ENCODE measurements at regions not wholly inside any gene's neighbourhood (a gene's known extent, or its start where the extent isn't known, plus 50 kb on each side); places are given as distances from the start of the nearest gene placed in this dataset.
"Not testable (repeated sequence)": the region's sequence is repeated elsewhere in the genome, so short reads cannot be mapped to it uniquely, and the experiment has no call there.

GRCh38 chrX:130516123-130516522 is 114.3 kb downstream of the RBMX2 start:
- H3K4me1 ChIP-seq (ENCODE audit: control insufficient read depth, insufficient read depth, low read length, poor library complexity, severe bottlenecking): no peaks in the 10 kb centered on the region
- no CpG with 5 or more reads among the region's 1 CpG for WGBS, 2 experiments (ENCODE audit: insufficient coverage in 2 of 2)

GRCh38 chrX:130523460-130524394 is 121.9 kb downstream of the RBMX2 start:
- 8 to 12% methylated on average over 13 to 15 of the region's 42 CpGs for WGBS, 2 experiments (ENCODE audit: insufficient coverage in 2 of 2)
- Histone ChIP-seq H3K9me3 (ENCODE audit: control insufficient read depth, low read length) (no peaks in the 10 kb centered on the region), H3K4me3 (ENCODE audit: extremely low read depth, insufficient read depth, low read length, poor library complexity, severe bottlenecking) (peak overlapping the region; percentile 32)

More at GRCh38 chrX:130516123-130516522, 114.3 kb downstream of the RBMX2 start:
- no peaks in the 10 kb centered on the region for H3K36me3 ChIP-seq (ENCODE audit: control insufficient read depth, insufficient read depth, low read length)
- H3K27ac ChIP-seq (ENCODE audit: low read depth, low read length, severe bottlenecking): no peak overlapping the region
- H3K9me3 ChIP-seq (ENCODE audit: control insufficient read depth, low read length): no peaks in the 10 kb centered on the region
- H3K4me3 ChIP-seq (ENCODE audit: extremely low read depth, insufficient read depth, low read length, poor library complexity, severe bottlenecking): no peak overlapping the region

GRCh38 chrX:130524476-130525194 is 122.8 kb downstream of the RBMX2 start:
- WGBS, 2 experiments (ENCODE audit: insufficient coverage in 2 of 2): no CpG with 5 or more reads among the region's 6 CpGs
- no peaks in the 10 kb centered on the region for H3K4me1 ChIP-seq (ENCODE audit: control insufficient read depth, insufficient read depth, low read length, poor library complexity, severe bottlenecking)
- no peaks in the 10 kb centered on the region for H3K36me3 ChIP-seq (ENCODE audit: control insufficient read depth, insufficient read depth, low read length)
- no peak overlapping the region for H3K4me3 ChIP-seq (ENCODE audit: extremely low read depth, insufficient read depth, low read length, poor library complexity, severe bottlenecking)
- H3K9me3 ChIP-seq (ENCODE audit: control insufficient read depth, low read length): no peaks in the 10 kb centered on the region
- H3K27ac ChIP-seq (ENCODE audit: low read depth, low read length, severe bottlenecking): no peak overlapping the region

More at GRCh38 chrX:130523460-130524394, 121.9 kb downstream of the RBMX2 start:
- Histone ChIP-seq H3K36me3 (ENCODE audit: control insufficient read depth, insufficient read depth, low read length) (no peaks in the 10 kb centered on the region), H3K4me1 (ENCODE audit: control insufficient read depth, insufficient read depth, low read length, poor library complexity, severe bottlenecking) (no peaks in the 10 kb centered on the region), H3K27ac (ENCODE audit: low read depth, low read length, severe bottlenecking) (no peak overlapping the region)

GRCh38 chrX:130529531-130529930 is 127.7 kb downstream of the RBMX2 start:
- H3K4me3 ChIP-seq (ENCODE audit: extremely low read depth, insufficient read depth, low read length, poor library complexity, severe bottlenecking): no peak overlapping the region
- 83% methylated on average over 1 of the region's 4 CpGs; no CpG with 5 or more reads in 1 of the 2 experiments for WGBS, 2 experiments (ENCODE audit: insufficient coverage in 2 of 2)
- H3K4me1 ChIP-seq (ENCODE audit: control insufficient read depth, insufficient read depth, low read length, poor library complexity, severe bottlenecking): no peaks in the 10 kb centered on the region
- H3K9me3 ChIP-seq (ENCODE audit: control insufficient read depth, low read length): no peaks in the 10 kb centered on the region
- H3K36me3 ChIP-seq (ENCODE audit: control insufficient read depth, insufficient read depth, low read length): no peaks in the 10 kb centered on the region
- H3K27ac ChIP-seq (ENCODE audit: low read depth, low read length, severe bottlenecking): no peak overlapping the region

- Histone ChIP-seq H3K4me3 (ENCODE audit: extremely low read depth, insufficient read depth, low read length, poor library complexity, severe bottlenecking) (no peak overlapping the region), H3K9me3 (ENCODE audit: control insufficient read depth, low read length) (no peaks in the 10 kb centered on the region), H3K27ac (ENCODE audit: low read depth, low read length, severe bottlenecking) (no peak overlapping the region), H3K36me3 (ENCODE audit: control insufficient read depth, insufficient read depth, low read length) (no peaks in the 10 kb centered on the region), H3K4me1 (ENCODE audit: control insufficient read depth, insufficient read depth, low read length, poor library complexity, severe bottlenecking) (no peaks in the 10 kb centered on the region)
Observed at GRCh38 chrX:130531066-130531465, 129.3 kb downstream of the RBMX2 start.

- Histone ChIP-seq H3K4me3 (ENCODE audit: extremely low read depth, insufficient read depth, low read length, poor library complexity, severe bottlenecking) (no peak overlapping the region), H3K4me1 (ENCODE audit: control insufficient read depth, insufficient read depth, low read length, poor library complexity, severe bottlenecking) (no peaks in the 10 kb centered on the region), H3K9me3 (ENCODE audit: control insufficient read depth, low read length) (no peaks in the 10 kb centered on the region), H3K36me3 (ENCODE audit: control insufficient read depth, insufficient read depth, low read length) (no peaks in the 10 kb centered on the region), H3K27ac (ENCODE audit: low read depth, low read length, severe bottlenecking) (no peak overlapping the region)
- 23 to 83% methylated on average over 1 to 8 of the region's 15 CpGs for WGBS, 2 experiments (ENCODE audit: insufficient coverage in 2 of 2)
Observed at GRCh38 chrX:130539721-130540321, 138.0 kb downstream of the RBMX2 start.

GRCh38 chrX:130543603-130544325 is 142.0 kb downstream of the RBMX2 start:
- no peaks in the 10 kb centered on the region for H3K9me3 ChIP-seq (ENCODE audit: control insufficient read depth, low read length)
- 80 to 82% methylated on average over 1 to 3 of the region's 4 CpGs for WGBS, 2 experiments (ENCODE audit: insufficient coverage in 2 of 2)
- no peak overlapping the region for H3K4me3 ChIP-seq (ENCODE audit: extremely low read depth, insufficient read depth, low read length, poor library complexity, severe bottlenecking)
- no peaks in the 10 kb centered on the region for H3K36me3 ChIP-seq (ENCODE audit: control insufficient read depth, insufficient read depth, low read length)
- H3K4me1 ChIP-seq (ENCODE audit: control insufficient read depth, insufficient read depth, low read length, poor library complexity, severe bottlenecking): no peaks in the 10 kb centered on the region
- no peak overlapping the region for H3K27ac ChIP-seq (ENCODE audit: low read depth, low read length, severe bottlenecking)

- no peaks in the 10 kb centered on the region for H3K4me1 ChIP-seq (ENCODE audit: control insufficient read depth, insufficient read depth, low read length, poor library complexity, severe bottlenecking)
- no peaks in the 10 kb centered on the region for H3K36me3 ChIP-seq (ENCODE audit: control insufficient read depth, insufficient read depth, low read length)
- no peaks in the 10 kb centered on the region for H3K9me3 ChIP-seq (ENCODE audit: control insufficient read depth, low read length)
- H3K27ac ChIP-seq (ENCODE audit: low read depth, low read length, severe bottlenecking): no peak overlapping the region
- no CpG with 5 or more reads among the region's 2 CpGs for WGBS, 2 experiments (ENCODE audit: insufficient coverage in 2 of 2)
- H3K4me3 ChIP-seq (ENCODE audit: extremely low read depth, insufficient read depth, low read length, poor library complexity, severe bottlenecking): no peak overlapping the region
Observed at GRCh38 chrX:130545796-130546195, 144.0 kb downstream of the RBMX2 start.

- H3K4me1 ChIP-seq (ENCODE audit: control insufficient read depth, insufficient read depth, low read length, poor library complexity, severe bottlenecking); H3K9me3 ChIP-seq (ENCODE audit: control insufficient read depth, low read length); H3K27ac ChIP-seq (ENCODE audit: low read depth, low read length, severe bottlenecking); H3K36me3 ChIP-seq (ENCODE audit: control insufficient read depth, insufficient read depth, low read length); H3K4me3 ChIP-seq (ENCODE audit: extremely low read depth, insufficient read depth, low read length, poor library complexity, severe bottlenecking): not testable (repeated sequence)
- WGBS, 2 experiments (ENCODE audit: insufficient coverage in 2 of 2): 100% methylated on average over 1 of the region's 5 CpGs
Observed at GRCh38 chrX:130549382-130549781, 147.6 kb downstream of the RBMX2 start.

GRCh38 chrX:130550351-130550750 is 148.6 kb downstream of the RBMX2 start:
- Histone ChIP-seq H3K9me3 (ENCODE audit: control insufficient read depth, low read length) (no peaks in the 10 kb centered on the region), H3K36me3 (ENCODE audit: control insufficient read depth, insufficient read depth, low read length) (no peaks in the 10 kb centered on the region), H3K4me3 (ENCODE audit: extremely low read depth, insufficient read depth, low read length, poor library complexity, severe bottlenecking) (no peak overlapping the region), H3K4me1 (ENCODE audit: control insufficient read depth, insufficient read depth, low read length, poor library complexity, severe bottlenecking) (no peaks in the 10 kb centered on the region), H3K27ac (ENCODE audit: low read depth, low read length, severe bottlenecking) (no peak overlapping the region)
- WGBS, 2 experiments (ENCODE audit: insufficient coverage in 2 of 2): no CpG with 5 or more reads among the region's 2 CpGs
